PFSK-1 (cell line): ENCODE measurements at regions not wholly inside any gene's neighbourhood (a gene's known extent, or its start where the extent isn't known, plus 50 kb on each side); places are given as distances from the start of the nearest gene placed in this dataset.

Experiments
- POLR2AphosphoS5 ChIP-seq: IDR thresholded peaks from 2 replicates; pipeline ENCODE4 v1.6.1; 2012; ENCODE audit warnings: low read depth, mild to moderate bottlenecking, control low read depth, low read length, moderate library complexity
- REST ChIP-seq, 2 experiments: IDR thresholded peaks; 2 replicates each; pipeline versions ENCODE4 v1.6.1 to v1.8.0; 2011 to 2012; ENCODE audit warnings: low read depth in 2 of 2, low read length in 2 of 2, control low read depth in 1 of 2, inconsistent platforms in 1 of 2, mild to moderate bottlenecking in 1 of 2, moderate library complexity in 1 of 2; ENCODE audit not compliant: insufficient read depth in 1 of 2
- SIN3A ChIP-seq: IDR thresholded peaks from 2 replicates; pipeline ENCODE4 v1.6.1; 2012; ENCODE audit warnings: mild to moderate bottlenecking, low read length, moderate library complexity, borderline replicate concordance; ENCODE audit not compliant: insufficient read depth
- TAF1 ChIP-seq: IDR thresholded peaks from 2 replicates; pipeline ENCODE4 v1.6.1; 2012; ENCODE audit warnings: low read length, control low read depth, borderline replicate concordance; ENCODE audit not compliant: insufficient read depth

GRCh38 chr2:62425684-62426083, 80.3 kb downstream of the TMEM17 start:
- TF ChIP-seq POLR2AphosphoS5 (no peak), SIN3A (no peak), REST (IDR thresholded peaks at IDR 0.05; ENCODE audit: insufficient read depth in 1 of 2, low read depth in 2 of 2, low read length in 2 of 2) (no peak), TAF1 (no peak)
